HG03469 (cell line): ENCODE measurements at regions not wholly inside any gene's neighbourhood (a gene's known extent, or its start where the extent isn't known, plus 50 kb on each side); places are given as distances from the start of the nearest gene placed in this dataset.
A peak's percentile ranks its signal among the peaks of the same experiment; 100 is the strongest.
"Not testable (repeated sequence)": the region's sequence is repeated elsewhere in the genome, so short reads cannot be mapped to it uniquely, and the experiment has no call there.

Experiments
- ATAC-seq: cut with Tn5 transposase; IDR thresholded peaks from one replicate; pipeline ENCODE4 v1.9.1; 2021; ENCODE audit warnings: mild to moderate bottlenecking, moderate library complexity, moderate number of reproducible peaks; ENCODE audit not compliant: unreplicated experiment

- ATAC-seq: no peak
These were observed 68.1 kb upstream of the CEP85L start for GRCh38 chr6:118719351-118720124.

DNA sequence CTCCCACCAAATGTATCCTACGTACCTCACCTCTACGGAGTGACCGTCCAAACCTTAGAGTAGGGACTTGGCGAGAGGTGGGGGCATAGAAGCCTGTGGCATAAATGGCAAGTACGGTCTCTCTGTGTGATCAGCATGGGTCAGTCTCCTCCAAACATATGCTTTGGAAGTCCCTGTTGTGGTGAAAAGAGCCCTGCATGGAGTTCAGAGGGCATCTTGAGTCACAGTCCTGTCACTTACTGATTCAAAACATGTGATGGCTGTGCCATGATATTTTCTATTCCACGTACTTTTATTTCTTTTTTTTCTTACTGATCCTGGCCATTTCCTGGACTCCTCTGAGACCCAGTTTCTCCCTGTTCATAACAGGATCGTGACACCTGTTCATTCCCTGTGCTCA, 67.5 kb upstream of the CEP85L start:
- ATAC-seq: no peak

- no peak for ATAC-seq
These were observed 66.9 kb upstream of the CEP85L start for GRCh38 chr6:118718297-118718696.

DNA sequence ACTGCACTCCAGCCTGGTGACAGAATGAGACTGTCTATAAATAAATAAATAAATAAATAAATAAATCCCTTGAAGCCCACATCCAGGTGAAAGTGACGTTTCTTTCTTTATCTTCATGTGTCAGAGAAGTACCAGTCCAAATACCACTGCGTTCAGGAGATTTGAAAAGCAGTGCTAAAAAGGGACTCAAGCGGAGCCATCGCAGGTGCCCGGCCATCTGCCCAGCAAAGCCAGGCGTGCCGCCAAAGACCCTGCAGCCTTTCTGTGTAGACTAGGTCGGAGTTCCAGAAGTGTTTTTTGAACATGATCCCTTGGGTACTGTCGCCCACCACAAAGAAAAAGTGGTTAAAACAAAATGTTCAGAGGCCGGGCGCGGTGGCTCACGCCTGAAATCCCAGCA, 65.7 kb upstream of the CEP85L start:
- no peak for ATAC-seq

- ATAC-seq: not testable (repeated sequence)
These were observed 64.5 kb upstream of the CEP85L start for GRCh38 chr6:118715907-118716306.

- no peak for ATAC-seq
These were observed 64.0 kb upstream of the CEP85L start for GRCh38 chr6:118715376-118715775.

DNA sequence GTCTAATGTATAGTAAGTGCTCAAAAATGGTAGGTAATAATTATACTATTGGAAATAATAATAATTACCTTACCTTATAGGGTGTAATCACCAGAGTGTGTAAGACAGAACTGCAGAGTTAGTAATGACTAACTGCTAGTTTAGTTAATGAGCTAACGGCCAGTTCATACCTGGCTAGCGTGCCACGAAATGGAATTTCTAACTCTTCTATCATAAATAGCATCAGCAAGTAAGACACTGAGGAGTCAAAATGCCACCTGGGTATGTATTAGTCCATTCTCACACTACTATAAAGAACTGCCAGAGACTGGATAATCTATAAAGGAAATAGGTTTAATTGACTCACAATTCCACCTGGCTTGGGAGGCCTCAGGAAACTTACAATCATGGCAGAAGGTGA, 63.4 kb upstream of the CEP85L start:
- no peak for ATAC-seq

DNA sequence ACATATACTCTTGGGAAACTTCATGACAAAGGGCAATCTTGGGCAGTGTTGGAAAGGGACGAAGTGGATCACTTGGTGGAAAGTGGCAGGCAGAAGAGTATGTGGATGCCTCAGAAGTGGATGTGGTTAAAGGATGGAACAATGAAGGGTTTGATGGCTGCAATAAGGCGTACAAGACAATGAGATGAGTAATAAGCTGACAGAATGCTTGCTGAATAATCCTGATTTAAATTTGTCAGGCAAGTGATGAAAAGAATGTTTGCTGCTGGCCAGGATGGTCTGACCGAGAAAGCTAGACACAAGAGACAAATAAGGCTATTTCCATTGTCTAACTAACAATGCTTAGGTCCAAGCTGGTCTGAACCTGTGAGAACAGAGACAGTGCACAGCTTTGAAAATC, 61.6 kb upstream of the CEP85L start:
- no peak for ATAC-seq

DNA sequence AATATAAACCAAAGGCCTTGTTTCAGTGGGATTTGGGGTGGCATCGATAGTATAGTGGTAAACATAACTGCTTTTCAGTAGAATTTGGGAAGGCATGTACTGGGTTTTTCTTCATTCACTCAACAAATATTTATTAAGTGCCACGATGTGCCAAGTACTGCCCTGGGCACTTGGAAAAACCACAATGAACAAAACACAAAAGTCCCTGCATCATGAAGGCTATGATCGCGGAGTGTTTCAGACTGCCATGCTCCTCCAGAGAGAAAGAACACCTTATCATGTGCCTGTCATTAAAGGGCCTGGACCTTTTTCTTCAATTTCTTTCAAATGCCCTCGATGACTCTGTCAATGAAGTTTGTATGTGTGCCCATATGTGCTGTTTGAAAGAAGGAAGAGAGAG, 59.2 kb upstream of the CEP85L start:
- no peak for ATAC-seq

DNA sequence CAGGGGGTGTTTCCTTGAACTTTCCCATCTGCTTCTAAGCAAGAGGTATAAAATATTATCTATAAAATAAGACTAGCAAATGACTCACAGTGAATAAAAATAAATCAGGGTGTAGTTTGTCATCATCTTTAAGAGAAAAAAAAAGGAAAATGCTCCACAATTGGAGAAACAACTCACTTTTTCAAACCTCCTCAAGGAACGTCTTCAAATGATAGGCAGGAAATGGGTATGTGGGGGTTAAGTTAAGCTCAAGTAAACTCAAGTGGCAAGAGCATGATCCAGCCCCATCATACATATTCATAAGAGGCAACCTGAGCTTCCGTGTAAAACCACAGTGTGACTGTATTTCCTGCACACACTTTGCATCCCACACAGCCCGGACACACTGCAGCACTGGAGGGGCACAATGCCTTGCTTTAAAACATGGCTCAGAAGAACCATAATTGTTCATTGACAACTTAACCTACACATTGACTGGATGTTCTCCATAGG, 58.5 kb upstream of the CEP85L start:
- peak; percentile 92 for ATAC-seq

DNA sequence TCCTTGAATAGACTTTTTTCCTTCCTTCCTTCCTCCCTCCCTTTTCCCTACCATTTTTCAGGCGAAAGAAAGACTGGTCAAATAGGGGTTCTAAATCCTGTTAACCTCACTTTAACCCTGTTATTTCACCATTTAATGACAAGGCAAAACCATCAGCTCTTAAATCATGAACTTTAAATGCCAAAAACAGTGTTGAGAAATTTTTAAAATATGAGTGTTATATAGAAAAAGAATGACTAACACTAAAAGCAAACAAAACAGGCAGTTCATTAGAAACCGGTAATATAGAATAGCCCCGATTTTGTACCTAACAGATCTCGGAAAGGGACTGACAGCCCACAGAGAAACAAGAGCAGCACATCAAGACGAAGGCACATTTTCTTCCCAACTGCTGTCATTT, 57.4 kb upstream of the CEP85L start:
- no peak for ATAC-seq

- ATAC-seq: no peak
These were observed 56.7 kb upstream of the CEP85L start for GRCh38 chr6:118708055-118708454.

DNA sequence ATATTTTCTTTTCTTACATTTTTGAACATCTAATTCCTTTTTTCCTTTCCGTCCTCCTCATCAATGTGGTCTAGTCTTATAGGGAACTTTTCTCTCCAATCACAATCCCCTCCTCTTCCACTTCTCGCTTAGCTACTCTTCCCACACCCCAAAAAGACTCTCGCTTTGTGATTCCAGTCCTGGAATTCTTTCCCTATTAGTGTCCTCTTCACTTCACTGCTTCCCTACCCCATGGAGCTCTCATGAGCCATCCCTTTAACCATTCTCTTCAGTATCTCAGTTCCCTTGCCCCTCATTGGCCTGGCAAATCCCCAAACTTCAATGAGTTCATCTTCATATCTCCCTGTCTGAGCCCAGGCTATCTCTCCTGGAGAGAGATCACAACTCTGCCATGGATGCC, 55.3 kb upstream of the CEP85L start:
- no peak for ATAC-seq

DNA sequence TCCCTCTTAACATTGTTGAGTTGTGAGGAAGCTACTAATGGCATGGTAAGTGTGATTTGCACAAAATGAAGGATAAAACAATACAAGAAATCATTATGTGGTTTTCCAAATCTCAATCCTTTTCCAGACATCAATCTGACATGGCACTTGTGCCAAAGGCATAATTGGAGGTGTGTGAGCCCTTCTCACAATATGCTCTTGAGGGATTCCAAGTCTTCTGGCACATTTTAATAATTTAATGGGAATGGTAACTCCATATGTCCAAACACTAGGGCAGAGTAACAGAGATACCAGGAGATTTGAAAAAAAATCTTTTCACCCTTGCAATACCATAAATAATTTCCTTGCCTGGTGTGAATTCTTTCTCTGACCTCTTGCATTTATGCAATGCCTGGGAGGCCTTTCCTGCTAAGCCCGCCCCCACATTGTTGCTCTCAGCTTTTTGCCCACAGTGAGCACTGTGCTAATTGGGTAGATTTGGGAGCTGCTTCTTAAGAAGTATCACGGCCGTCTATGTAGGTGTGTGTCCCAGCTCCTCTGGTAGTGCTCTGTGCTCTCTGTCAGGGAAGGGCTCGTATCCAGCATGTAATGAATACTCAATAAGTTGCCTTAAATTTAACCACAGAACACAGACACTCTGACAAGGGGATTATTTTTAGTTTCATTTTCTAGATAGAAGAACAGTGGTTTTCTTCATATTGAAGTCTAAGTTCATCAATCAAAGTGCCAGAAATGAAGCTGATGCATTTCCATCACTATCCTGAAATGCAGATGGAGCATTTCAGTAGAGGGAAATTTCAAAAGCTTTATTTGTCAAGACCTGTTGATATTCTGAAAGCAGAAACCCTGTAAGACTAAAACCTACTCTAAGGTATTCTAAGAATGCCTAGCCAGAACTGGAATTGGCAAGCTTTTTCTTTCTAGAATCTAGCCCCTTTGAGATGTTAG, 54.4 kb upstream of the CEP85L start:
- ATAC-seq: peak; percentile 27

DNA sequence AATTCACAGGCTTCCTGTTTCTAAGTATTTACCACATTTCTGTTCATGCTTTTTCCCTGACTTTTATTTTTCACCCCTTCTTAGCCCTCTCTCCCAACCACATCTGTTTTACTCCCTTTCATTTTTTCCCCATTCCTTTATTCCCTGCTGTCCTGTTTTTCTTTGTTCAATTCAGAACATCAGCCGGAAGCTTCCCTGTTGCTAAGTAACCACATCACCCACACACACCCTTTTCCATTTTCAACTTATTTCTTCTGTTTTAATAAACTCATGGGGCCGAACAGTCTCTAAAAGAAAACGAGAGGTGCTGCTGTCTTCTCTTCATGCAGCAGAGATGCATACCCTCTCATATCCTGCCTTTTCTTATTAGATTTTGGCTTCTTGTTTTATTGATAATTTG, 53.5 kb upstream of the CEP85L start:
- no peak for ATAC-seq

GRCh38 chr6:118701260-118701659, 49.9 kb upstream of the CEP85L start:
- not testable (repeated sequence) for ATAC-seq
